ENCODE measurements at regions not wholly inside any gene's neighbourhood (a gene's known extent, or its start where the extent isn't known, plus 50 kb on each side); places are given as distances from the start of the nearest gene placed in this dataset.

DNA sequence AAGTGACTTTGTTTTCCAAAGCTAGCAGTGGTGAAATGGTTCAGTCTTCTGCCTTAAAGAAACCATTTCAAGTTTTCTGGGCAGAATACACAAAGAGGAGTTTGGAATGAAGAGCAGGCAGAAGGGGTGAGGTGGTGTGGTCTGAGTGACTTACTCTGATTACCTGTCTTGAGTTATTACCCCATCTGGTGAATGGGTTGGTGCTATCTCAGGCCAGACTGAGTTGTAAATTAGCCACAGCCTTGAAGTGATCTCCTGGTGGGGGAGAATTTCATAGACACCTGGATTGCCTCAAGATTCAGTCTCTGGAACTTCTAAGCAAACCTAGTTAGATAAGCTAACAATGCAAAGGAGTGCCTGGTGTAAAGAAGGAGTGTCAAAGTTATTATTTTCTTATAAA, 983.5 kb upstream of the NXPH2 start:
- Histone ChIP-seq H3K9ac (ENCODE audit: low read length) (no peak overlapping the region), H3K4me3 (ENCODE audit: low read length) (no peak overlapping the region), H3K4me2 (ENCODE audit: low read length) (no peak overlapping the region), H3K4me1 (ENCODE audit: low read length) (no peaks in the 10 kb centered on the region), H3K36me3 (replicated peaks; ENCODE audit: low read depth, low read length) (no peaks in the 10 kb centered on the region), H3K27me3 (ENCODE audit: low read depth, low read length) (no peaks in the 10 kb centered on the region), H2AFZ (ENCODE audit: low read depth, low read length) (no peak overlapping the region), H3K9me3 (ENCODE audit: insufficient read depth, low read length) (no peaks in the 10 kb centered on the region), H3K27ac (ENCODE audit: low read length) (no peak overlapping the region), H3K79me2 (ENCODE audit: low read length) (no peaks in the 10 kb centered on the region), H4K20me1 (ENCODE audit: insufficient read depth, low read length) (no peaks in the 10 kb centered on the region)
- TF ChIP-seq, protein P1, sequence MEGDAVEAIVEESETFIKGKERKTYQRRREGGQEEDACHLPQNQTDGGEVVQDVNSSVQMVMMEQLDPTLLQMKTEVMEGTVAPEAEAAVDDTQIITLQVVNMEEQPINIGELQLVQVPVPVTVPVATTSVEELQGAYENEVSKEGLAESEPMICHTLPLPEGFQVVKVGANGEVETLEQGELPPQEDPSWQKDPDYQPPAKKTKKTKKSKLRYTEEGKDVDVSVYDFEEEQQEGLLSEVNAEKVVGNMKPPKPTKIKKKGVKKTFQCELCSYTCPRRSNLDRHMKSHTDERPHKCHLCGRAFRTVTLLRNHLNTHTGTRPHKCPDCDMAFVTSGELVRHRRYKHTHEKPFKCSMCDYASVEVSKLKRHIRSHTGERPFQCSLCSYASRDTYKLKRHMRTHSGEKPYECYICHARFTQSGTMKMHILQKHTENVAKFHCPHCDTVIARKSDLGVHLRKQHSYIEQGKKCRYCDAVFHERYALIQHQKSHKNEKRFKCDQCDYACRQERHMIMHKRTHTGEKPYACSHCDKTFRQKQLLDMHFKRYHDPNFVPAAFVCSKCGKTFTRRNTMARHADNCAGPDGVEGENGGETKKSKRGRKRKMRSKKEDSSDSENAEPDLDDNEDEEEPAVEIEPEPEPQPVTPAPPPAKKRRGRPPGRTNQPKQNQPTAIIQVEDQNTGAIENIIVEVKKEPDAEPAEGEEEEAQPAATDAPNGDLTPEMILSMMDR (IDR thresholded peaks at IDR 0.05; ENCODE audit: low read depth, low read length) = no peak
- no peak for TF ChIP-seq EZH2phosphoT487 (IDR thresholded peaks at IDR 0.05; ENCODE audit: low read depth)

DNA sequence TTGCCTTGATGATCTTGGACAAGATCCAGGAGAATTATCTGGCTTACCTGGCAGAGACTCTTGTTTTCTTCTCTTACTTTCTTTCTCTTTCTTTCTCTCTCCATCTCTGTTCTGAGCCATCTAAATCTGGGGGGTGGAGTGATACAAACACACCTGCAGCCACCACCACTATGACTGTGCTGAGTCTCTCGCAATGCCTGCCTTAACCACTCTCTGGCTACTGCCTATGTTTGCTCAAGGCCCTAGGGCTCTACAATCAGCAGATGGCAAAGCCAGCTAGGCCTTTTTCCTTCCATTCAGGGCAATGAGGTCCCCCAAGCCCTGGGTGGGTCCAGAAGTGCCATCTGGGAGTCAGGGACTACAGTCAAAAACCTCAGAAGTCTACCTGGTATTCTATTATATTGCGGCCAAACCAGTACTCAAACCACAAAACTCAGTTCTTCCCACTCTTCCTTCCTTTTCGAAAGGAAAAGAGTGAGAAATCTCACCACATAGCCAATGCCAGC, 978.9 kb upstream of the NXPH2 start:
- no peaks in the 10 kb centered on the region for H3K79me2 ChIP-seq (ENCODE audit: low read length)
- no peaks in the 10 kb centered on the region for H4K20me1 ChIP-seq (ENCODE audit: insufficient read depth, low read length)
- no peaks in the 10 kb centered on the region for H3K27me3 ChIP-seq (ENCODE audit: low read depth, low read length)
- no peak overlapping the region for H2AFZ ChIP-seq (ENCODE audit: low read depth, low read length)
- no peak overlapping the region for H3K4me3 ChIP-seq (ENCODE audit: low read length)
- no peak overlapping the region for H3K27ac ChIP-seq (ENCODE audit: low read length)
- H3K4me1 ChIP-seq (ENCODE audit: low read length) = no peaks in the 10 kb centered on the region
- H3K9me3 ChIP-seq (ENCODE audit: insufficient read depth, low read length) = peaks cover 3% of the 10 kb centered on the region; the same call in 1 of the 2 replicates
- no peak for TF ChIP-seq EZH2phosphoT487 (IDR thresholded peaks at IDR 0.05; ENCODE audit: low read depth)
- TF ChIP-seq, protein P1 (IDR thresholded peaks at IDR 0.05; ENCODE audit: low read depth, low read length) = no peak
- H3K9ac ChIP-seq (ENCODE audit: low read length) = no peak overlapping the region
- H3K36me3 ChIP-seq (replicated peaks; ENCODE audit: low read depth, low read length) = no peaks in the 10 kb centered on the region
- H3K4me2 ChIP-seq (ENCODE audit: low read length) = no peak overlapping the region

DNA sequence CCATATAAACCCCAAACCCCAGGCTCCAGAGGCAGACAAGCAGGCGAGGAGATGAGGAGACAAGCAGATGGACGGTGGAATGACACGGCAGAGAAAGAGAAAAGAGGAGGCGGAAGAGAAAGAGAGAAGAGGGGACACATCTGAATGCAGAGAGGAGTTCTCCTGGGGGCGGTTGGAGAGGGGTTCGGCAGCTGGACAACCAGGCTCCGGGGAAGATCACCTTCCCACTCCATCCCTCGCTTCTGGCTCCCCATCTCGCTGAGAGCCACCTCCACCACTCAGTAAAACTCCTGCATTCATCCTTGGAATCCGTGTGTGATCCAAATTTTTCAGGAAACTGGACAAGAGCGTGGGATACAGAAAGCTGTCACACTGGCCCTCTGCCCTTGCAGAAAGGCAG, 966.7 kb upstream of the NXPH2 start:
- Histone ChIP-seq H3K27ac (ENCODE audit: low read length) (no peak overlapping the region), H3K4me2 (ENCODE audit: low read length) (no peak overlapping the region), H3K9ac (ENCODE audit: low read length) (no peak overlapping the region), H3K36me3 (replicated peaks; ENCODE audit: low read depth, low read length) (no peaks in the 10 kb centered on the region), H3K79me2 (ENCODE audit: low read length) (no peaks in the 10 kb centered on the region), H3K9me3 (ENCODE audit: insufficient read depth, low read length) (no peaks in the 10 kb centered on the region), H3K27me3 (ENCODE audit: low read depth, low read length) (no peaks in the 10 kb centered on the region), H3K4me1 (ENCODE audit: low read length) (no peaks in the 10 kb centered on the region), H4K20me1 (ENCODE audit: insufficient read depth, low read length) (no peaks in the 10 kb centered on the region), H3K4me3 (ENCODE audit: low read length) (no peak overlapping the region), H2AFZ (ENCODE audit: low read depth, low read length) (no peak overlapping the region)
- TF ChIP-seq EZH2phosphoT487 (IDR thresholded peaks at IDR 0.05; ENCODE audit: low read depth) = no peak
- TF ChIP-seq, protein P1 (IDR thresholded peaks at IDR 0.05; ENCODE audit: low read depth, low read length) = no peak

DNA sequence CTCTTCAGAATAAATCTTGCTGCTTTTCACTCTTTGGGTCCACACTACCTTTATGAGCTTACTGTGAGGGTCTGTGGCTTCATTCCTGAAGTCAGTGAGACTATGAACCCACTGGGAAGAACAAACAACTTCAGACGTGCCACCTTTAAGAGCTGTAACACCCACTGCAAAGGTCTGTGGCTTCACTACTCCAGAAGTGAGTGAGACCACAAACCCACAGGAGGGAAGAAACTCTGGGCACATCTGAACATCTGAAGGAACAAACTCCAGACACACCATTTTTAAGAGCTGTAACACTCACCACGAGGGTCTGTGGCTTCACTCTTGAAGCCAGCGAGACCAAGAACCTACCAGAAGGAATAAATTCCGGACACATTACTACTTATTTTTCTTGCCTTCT, 964.1 kb upstream of the NXPH2 start:
- Histone ChIP-seq H3K36me3 (replicated peaks; ENCODE audit: low read depth, low read length) (no peaks in the 10 kb centered on the region), H3K9ac (ENCODE audit: low read length) (no peak overlapping the region), H3K4me2 (ENCODE audit: low read length) (no peak overlapping the region), H3K27ac (ENCODE audit: low read length) (no peak overlapping the region), H3K27me3 (ENCODE audit: low read depth, low read length) (no peaks in the 10 kb centered on the region), H3K79me2 (ENCODE audit: low read length) (no peaks in the 10 kb centered on the region), H3K4me1 (ENCODE audit: low read length) (no peaks in the 10 kb centered on the region), H4K20me1 (ENCODE audit: insufficient read depth, low read length) (no peaks in the 10 kb centered on the region), H2AFZ (ENCODE audit: low read depth, low read length) (no peak overlapping the region), H3K9me3 (ENCODE audit: insufficient read depth, low read length) (no peaks in the 10 kb centered on the region), H3K4me3 (ENCODE audit: low read length) (no peak overlapping the region)
- TF ChIP-seq EZH2phosphoT487 (IDR thresholded peaks at IDR 0.05; ENCODE audit: low read depth) = no peak
- TF ChIP-seq, protein P1 (IDR thresholded peaks at IDR 0.05; ENCODE audit: low read depth, low read length) = no peak

Data from OCI-LY3 (cell line).